NCI-H1694 (cell line): ENCODE measurements at regions not wholly inside any gene's neighbourhood (a gene's known extent, or its start where the extent isn't known, plus 50 kb on each side); places are given as distances from the start of the nearest gene placed in this dataset.
"Not testable (repeated sequence)": the region's sequence is repeated elsewhere in the genome, so short reads cannot be mapped to it uniquely, and the experiment has no call there.

ENCODE experiments used
- DNase-seq: peaks from one replicate; lab custom pipeline; 2025; lab: John Stamatoyannopoulos, UW

GRCh38 chr3:166818464-166818863 is 561.6 kb downstream of the ZBBX start:
- no peak for DNase-seq

GRCh38 chr3:166817269-166817668 is 562.8 kb downstream of the ZBBX start:
- not testable (repeated sequence) for DNase-seq

- DNase-seq = no peak
Measured at GRCh38 chr3:166810741-166811445, 569.2 kb downstream of the ZBBX start.

- DNase-seq = no peak
Measured at GRCh38 chr3:166809520-166809919, 570.6 kb downstream of the ZBBX start.

GRCh38 chr3:166788936-166789335 is 591.2 kb downstream of the ZBBX start:
- no peak for DNase-seq

GRCh38 chr3:166785876-166786275 is 594.2 kb downstream of the ZBBX start:
- DNase-seq = no peak

- no peak for DNase-seq
Measured at GRCh38 chr3:166783206-166783605, 596.9 kb downstream of the ZBBX start.

GRCh38 chr3:166764698-166765318 is 615.3 kb downstream of the ZBBX start:
- DNase-seq = no peak

GRCh38 chr3:166759736-166760513 is 620.2 kb downstream of the ZBBX start:
- DNase-seq = no peak

GRCh38 chr3:166752214-166752613 is 627.9 kb downstream of the ZBBX start:
- no peak for DNase-seq

- no peak for DNase-seq
Measured at GRCh38 chr3:166743481-166744134, 636.5 kb downstream of the ZBBX start.

GRCh38 chr3:166734734-166735133 is 645.4 kb downstream of the ZBBX start:
- DNase-seq = no peak

GRCh38 chr3:166731701-166732100 is 648.4 kb downstream of the ZBBX start:
- no peak for DNase-seq

GRCh38 chr3:166721466-166721865 is 658.6 kb downstream of the ZBBX start:
- no peak for DNase-seq

- no peak for DNase-seq
Measured at GRCh38 chr3:166714206-166714605, 665.9 kb downstream of the ZBBX start.

- DNase-seq = no peak
Measured at GRCh38 chr3:166713787-166714186, 666.3 kb downstream of the ZBBX start.

GRCh38 chr3:166706094-166706493 is 674.0 kb downstream of the ZBBX start:
- no peak for DNase-seq

- no peak for DNase-seq
Measured at GRCh38 chr3:166697495-166697894, 682.6 kb downstream of the ZBBX start.

- DNase-seq = no peak
Measured at GRCh38 chr3:166696103-166696502, 684.0 kb downstream of the ZBBX start.

GRCh38 chr3:166688665-166689064 is 691.4 kb downstream of the ZBBX start:
- DNase-seq = no peak

GRCh38 chr3:166685246-166685645 is 694.9 kb downstream of the ZBBX start:
- DNase-seq = no peak

GRCh38 chr3:166684077-166684476 is 696.0 kb downstream of the ZBBX start:
- not testable (repeated sequence) for DNase-seq

- no peak for DNase-seq
Measured at GRCh38 chr3:166669781-166670180, 710.3 kb downstream of the ZBBX start.
